Stimulated activated naive CD8-positive, alpha-beta T cell treated with anti-CD3 and anti-CD28 coated beads, Interleukin-15, amount 100 ng/mL, for 72 hours (primary cell): ENCODE measurements at regions not wholly inside any gene's neighbourhood (a gene's known extent, or its start where the extent isn't known, plus 50 kb on each side); places are given as distances from the start of the nearest gene placed in this dataset.
"Not testable (repeated sequence)": the region's sequence is repeated elsewhere in the genome, so short reads cannot be mapped to it uniquely, and the experiment has no call there.

Source experiments
- ATAC-seq: fragments of 150-1000 bp; cut with Tn5 transposase; 2 replicates; pipeline ENCODE4 v1.10.0; 2021; ENCODE audit warnings: mild to moderate bottlenecking, moderate library complexity
- DNase-seq, 2 donors: peaks; one replicate each; pipeline ENCODE4 v3.0.0; 2021 to 2022
- H3K27ac Mint-ChIP-seq, 2 donors: one replicate each; pipeline ENCODE4 v1.8.0; 2022; ENCODE audit warnings: mild to moderate bottlenecking in 2 of 2, mixed read lengths in 2 of 2, moderate library complexity in 2 of 2
- H3K27me3 Mint-ChIP-seq: one replicate; pipeline ENCODE4 v1.8.0; 2022; ENCODE audit warnings: mixed read lengths
- H3K4me1 Mint-ChIP-seq: one replicate; pipeline ENCODE4 v1.8.0; 2022; ENCODE audit warnings: mild to moderate bottlenecking, mixed read lengths
- H3K4me3 Mint-ChIP-seq, 2 donors: one replicate each; pipeline ENCODE4 v1.8.0; 2022; ENCODE audit warnings: mild to moderate bottlenecking in 2 of 2, mixed read lengths in 2 of 2, moderate library complexity in 1 of 2
- H3K9me3 Mint-ChIP-seq, 2 donors: one replicate each; pipeline ENCODE4 v1.8.0; 2022; ENCODE audit warnings: mixed read lengths in 2 of 2

DNA sequence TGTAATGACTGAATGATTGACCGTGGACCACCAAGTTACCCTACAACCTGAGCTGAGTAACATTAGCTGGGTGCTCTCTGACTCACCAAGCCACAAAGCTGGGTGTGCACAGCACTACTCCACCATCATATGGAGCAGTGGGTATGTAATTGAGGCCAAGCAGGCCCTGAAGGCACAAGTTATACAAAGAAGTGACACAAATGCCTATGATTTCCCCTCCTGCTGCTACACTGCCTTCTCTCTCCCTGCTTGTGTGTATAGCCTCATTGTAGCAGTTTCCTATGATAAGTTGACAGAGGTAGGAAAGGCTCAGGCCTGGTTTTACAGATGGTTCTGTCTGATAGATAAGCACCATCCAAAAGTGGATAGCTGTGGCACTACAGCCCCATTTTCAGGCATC, 1327.2 kb upstream of the DDX18 start:
- Mint-ChIP-seq H3K9me3 (peaks cover 5 to 24% of the 10 kb centered on the region in 2 donors), H3K27me3 (no peaks in the 10 kb centered on the region), H3K4me1 (no peaks in the 10 kb centered on the region), H3K4me3 (no peak overlapping the region), H3K27ac (no peak overlapping the region)
- DNase-seq (no peak), ATAC-seq (no peak)

DNA sequence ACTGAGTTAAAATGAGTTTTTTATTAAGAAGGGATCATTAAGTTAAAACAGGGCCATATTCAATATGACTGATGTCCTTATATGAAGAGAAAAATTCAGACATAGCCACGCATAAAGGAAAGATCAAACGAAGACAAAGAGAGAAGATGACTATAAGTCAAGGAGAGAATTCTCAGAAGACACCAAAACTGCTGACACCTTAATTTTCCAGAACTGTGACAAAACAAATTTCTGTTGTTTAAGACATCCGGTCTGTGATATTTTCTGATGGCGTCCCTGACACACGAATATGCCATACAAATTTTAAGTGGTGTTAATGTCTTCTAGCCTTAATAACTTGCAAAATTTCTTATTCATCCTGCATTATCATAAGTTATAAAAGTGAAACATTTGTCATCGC, 1325.2 kb upstream of the DDX18 start:
- H3K27ac Mint-ChIP-seq: no peak overlapping the region
- no peaks in the 10 kb centered on the region for H3K4me1 Mint-ChIP-seq
- H3K9me3 Mint-ChIP-seq: peaks cover 11 to 24% of the 10 kb centered on the region in 2 donors
- H3K4me3 Mint-ChIP-seq: no peak overlapping the region
- DNase-seq (no peak), ATAC-seq (no peak)
- H3K27me3 Mint-ChIP-seq: no peaks in the 10 kb centered on the region

DNA sequence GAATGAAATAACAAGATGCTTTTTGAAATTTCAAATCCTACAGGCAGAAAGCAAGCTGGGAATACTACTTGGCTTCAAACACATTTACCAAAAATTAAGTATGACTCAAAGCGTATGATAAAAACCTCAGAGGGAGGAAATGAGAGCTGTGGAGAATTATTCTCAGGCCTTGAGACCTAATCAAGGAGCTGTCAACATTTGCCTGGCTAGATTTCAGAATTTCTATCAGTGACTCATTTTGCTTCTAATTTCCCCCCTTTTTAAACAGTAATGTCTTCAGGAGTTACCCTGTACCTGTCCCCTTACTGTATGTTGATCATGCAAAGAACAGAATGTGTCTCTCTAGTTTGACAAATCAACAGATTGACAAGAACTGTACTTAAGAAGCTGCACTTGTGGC, 1324.5 kb upstream of the DDX18 start:
- DNase-seq (no peak), ATAC-seq (no peak)
- peaks cover 11 to 18% of the 10 kb centered on the region in 2 donors for H3K9me3 Mint-ChIP-seq
- H3K4me1 Mint-ChIP-seq: no peaks in the 10 kb centered on the region
- H3K27me3 Mint-ChIP-seq: no peaks in the 10 kb centered on the region
- H3K4me3 Mint-ChIP-seq: no peak overlapping the region
- H3K27ac Mint-ChIP-seq: no peak overlapping the region

DNA sequence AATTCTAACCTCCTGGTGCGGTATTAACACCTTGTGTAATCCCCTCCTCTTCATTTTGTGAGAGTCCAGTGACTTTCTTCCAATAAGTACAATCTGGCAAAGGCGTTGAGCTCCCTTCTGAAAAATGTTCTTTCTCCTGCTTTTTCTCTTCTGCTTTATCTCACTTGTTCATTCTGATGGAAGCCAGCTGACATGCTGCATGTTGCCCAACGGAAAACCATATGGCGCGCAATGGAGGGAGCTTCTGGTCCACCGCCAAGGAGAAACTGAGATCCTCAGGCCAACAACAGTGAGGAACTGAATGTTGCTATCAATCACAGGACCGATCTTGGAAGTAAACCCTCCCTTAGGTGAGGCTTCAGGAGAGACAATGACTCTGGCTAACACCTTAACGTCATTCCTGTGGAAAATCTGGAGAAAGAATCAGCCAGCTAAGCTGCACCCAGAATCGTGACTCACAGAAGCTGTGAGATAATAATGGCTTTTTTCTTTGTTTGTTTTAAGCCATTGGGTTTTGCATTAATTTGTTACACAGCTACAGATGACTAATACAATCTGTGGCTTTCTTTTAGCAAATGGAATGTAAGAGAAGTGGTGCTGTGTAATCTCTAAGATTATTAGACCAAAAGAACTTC, 1323.9 kb upstream of the DDX18 start:
- peaks cover 11 to 14% of the 10 kb centered on the region in 2 donors for H3K9me3 Mint-ChIP-seq
- H3K27me3 Mint-ChIP-seq: no peaks in the 10 kb centered on the region
- H3K4me1 Mint-ChIP-seq: no peaks in the 10 kb centered on the region
- no peak overlapping the region for H3K27ac Mint-ChIP-seq
- ATAC-seq: no peak
- H3K4me3 Mint-ChIP-seq: no peak overlapping the region
- no peak for DNase-seq

DNA sequence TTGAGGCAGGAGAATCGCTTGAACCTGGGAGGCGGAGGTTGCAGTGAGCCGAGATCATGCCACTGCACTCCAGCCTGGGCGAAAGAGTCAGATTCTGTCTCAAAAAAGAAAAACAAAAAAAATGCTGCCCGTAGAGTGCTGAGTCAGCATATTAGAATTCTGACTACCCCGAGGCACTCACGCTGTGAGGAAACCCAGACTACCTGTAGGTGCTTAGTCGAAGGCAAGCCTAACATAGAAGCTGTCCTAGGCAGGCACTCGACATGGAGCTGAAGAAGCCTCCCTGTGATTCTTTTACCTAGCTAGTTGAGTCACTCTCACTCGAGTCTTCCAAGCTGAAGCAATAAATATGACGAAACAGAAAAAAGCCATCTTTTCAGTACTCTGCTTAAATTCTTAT, 1323.2 kb upstream of the DDX18 start:
- DNase-seq: no peak
- H3K27ac Mint-ChIP-seq: no peak overlapping the region
- no peaks in the 10 kb centered on the region for H3K27me3 Mint-ChIP-seq
- no peak overlapping the region for H3K4me3 Mint-ChIP-seq
- no peak for ATAC-seq
- H3K4me1 Mint-ChIP-seq: no peaks in the 10 kb centered on the region
- H3K9me3 Mint-ChIP-seq: peaks cover 9 to 10% of the 10 kb centered on the region in 2 donors

DNA sequence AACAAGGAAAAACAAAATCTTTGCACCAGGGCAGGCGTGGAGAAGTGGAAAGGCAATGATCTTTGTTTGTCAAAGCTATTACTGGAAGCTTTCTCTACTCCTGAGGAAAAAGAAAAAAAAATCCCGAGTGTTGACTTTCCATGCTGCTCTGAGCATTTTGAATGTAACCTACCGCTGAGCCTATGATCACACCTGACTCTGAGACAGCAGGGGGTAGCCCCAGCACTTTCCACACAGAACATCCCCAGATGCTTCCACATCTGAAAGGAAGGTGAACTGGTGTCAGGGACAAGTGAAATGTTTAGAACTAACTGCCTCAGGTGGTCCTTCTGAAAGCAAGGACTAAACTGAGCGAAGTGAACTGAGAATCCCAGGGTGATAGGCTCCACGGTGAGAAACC, 1315.1 kb upstream of the DDX18 start:
- Mint-ChIP-seq H3K4me3 (no peak overlapping the region), H3K27ac (no peak overlapping the region), H3K4me1 (no peaks in the 10 kb centered on the region), H3K9me3 (peaks cover 5% of the 10 kb centered on the region in 2 donors), H3K27me3 (no peaks in the 10 kb centered on the region)
- no peak for DNase-seq
- no peak for ATAC-seq

DNA sequence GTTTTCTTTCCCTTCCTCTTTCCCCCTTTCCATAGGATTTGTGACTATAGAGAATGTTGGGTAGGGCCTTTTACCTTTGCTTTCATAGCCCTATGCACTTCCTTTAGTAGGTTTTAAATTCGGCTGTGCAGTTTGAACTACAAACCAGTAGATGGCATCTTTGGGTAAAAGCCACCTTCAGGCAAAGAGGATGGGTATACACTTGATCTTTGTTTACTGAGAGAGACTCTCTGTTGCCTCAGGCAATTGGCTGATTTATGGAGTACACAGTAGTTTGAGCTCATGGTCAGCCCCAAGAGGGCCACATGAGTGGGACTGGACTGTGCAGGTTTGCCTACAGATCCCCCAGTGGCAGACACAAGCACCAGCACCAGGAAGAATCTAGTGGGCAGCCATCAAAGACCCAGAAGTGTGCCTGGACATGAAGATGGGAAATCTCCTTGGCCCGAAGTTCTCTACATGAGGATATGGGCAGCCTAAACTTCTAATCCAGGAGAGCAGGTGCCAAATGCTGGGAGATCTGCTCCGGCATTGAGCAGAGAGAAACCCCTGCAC, 1304.3 kb upstream of the DDX18 start:
- ATAC-seq: no peak
- no peaks in the 10 kb centered on the region for H3K4me1 Mint-ChIP-seq
- H3K4me3 Mint-ChIP-seq: no peak overlapping the region
- no peaks in the 10 kb centered on the region for H3K27me3 Mint-ChIP-seq
- peaks cover 6 to 20% of the 10 kb centered on the region in 2 donors for H3K9me3 Mint-ChIP-seq
- DNase-seq: no peak
- no peak overlapping the region for H3K27ac Mint-ChIP-seq

DNA sequence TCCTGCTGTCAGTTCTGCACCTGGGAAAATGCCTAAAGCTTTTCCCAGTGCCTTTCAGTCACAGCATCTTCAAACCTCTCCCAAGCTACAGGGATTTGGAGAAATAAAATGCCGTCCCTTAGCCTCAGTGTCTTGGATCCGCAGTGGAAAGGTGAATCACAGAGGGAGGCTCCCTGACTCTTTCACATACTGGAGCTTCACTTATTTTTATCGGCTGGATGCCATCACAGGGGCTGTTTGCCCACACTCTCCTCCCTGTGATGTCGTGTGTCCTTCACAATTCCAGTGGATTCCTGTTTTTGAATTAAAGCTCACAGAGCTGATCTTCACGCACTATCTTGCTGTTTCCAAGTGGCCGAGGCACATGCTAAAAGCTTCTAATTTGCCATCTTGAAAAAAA, 1303.1 kb upstream of the DDX18 start:
- H3K4me1 Mint-ChIP-seq: no peaks in the 10 kb centered on the region

DNA sequence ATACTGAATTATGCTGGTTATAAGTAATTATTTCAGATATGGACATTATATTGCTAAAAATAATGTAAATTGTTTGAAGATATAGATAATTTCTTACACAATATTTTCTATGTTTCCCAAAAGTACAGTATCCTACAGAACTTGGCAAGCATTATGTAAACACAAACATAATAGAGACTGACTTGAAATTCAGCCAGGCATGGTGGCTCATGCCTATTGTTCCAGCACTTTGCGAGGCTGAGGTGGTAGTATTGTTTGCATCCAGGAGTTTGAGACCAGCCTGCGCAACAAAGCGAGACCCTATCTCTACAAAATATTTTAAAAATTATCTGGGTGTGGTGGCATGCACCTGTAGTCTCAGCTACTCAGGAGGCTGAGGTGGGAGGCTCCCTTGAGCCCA, 1300.5 kb upstream of the DDX18 start:
- no peaks in the 10 kb centered on the region for H3K27me3 Mint-ChIP-seq
- H3K9me3 Mint-ChIP-seq: peaks cover 6 to 25% of the 10 kb centered on the region in 2 donors
- no peaks in the 10 kb centered on the region for H3K4me1 Mint-ChIP-seq
- H3K4me3 Mint-ChIP-seq: no peak overlapping the region
- no peak overlapping the region for H3K27ac Mint-ChIP-seq
- ATAC-seq: no peak
- DNase-seq: no peak

More for the DNA sequence above, 1303.1 kb upstream of the DDX18 start:
- ATAC-seq: no peak
- H3K27me3 Mint-ChIP-seq: no peaks in the 10 kb centered on the region
- no peak overlapping the region for H3K4me3 Mint-ChIP-seq
- no peak overlapping the region for H3K27ac Mint-ChIP-seq
- no peak for DNase-seq
- H3K9me3 Mint-ChIP-seq: peaks cover 6 to 19% of the 10 kb centered on the region in 2 donors

DNA sequence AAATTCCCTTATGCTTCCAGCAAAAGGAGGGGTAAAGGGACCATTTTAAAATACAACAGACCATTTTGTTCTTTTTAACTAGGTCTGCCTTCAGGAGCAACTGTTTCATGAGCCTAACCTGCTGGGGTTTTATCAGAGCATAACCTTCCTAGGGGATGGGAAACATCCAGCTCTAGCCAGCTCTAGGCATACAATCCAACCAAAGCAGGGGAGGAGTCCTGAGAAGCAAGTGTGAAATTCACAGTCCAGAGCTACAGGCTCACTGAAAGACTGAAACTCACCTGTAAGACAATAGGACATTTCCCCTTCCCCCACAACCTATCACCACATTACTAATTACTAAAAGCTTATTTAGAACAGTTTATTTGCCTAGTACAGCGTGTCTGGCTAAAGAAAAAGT, 1296.6 kb upstream of the DDX18 start:
- H3K27ac Mint-ChIP-seq: no peak overlapping the region
- no peak for DNase-seq
- H3K27me3 Mint-ChIP-seq: no peaks in the 10 kb centered on the region
- no peak overlapping the region for H3K4me3 Mint-ChIP-seq
- no peak for ATAC-seq
- H3K9me3 Mint-ChIP-seq: peaks cover 6 to 39% of the 10 kb centered on the region in 2 donors
- H3K4me1 Mint-ChIP-seq: no peaks in the 10 kb centered on the region

DNA sequence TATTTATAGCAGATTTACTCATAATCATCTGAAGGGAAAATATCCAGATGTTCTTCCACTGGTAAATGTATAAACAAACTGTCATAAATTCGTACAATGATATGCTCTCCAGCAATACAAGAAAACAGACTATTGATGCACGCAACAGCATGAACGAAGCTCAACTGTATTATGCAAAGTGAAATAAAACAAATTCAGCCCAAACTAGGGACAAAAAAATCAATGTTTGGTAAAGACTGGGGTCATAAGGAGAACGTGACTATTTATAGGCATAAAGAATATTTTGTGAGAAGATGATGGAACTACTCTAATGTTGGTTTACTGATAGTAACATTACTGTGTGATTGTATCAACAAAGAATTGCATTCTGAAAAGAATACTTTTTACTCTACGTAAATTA, 1276.7 kb upstream of the DDX18 start:
- Mint-ChIP-seq H3K9me3 (peaks cover 5 to 14% of the 10 kb centered on the region in 2 donors), H3K4me3 (no peak overlapping the region)

DNA sequence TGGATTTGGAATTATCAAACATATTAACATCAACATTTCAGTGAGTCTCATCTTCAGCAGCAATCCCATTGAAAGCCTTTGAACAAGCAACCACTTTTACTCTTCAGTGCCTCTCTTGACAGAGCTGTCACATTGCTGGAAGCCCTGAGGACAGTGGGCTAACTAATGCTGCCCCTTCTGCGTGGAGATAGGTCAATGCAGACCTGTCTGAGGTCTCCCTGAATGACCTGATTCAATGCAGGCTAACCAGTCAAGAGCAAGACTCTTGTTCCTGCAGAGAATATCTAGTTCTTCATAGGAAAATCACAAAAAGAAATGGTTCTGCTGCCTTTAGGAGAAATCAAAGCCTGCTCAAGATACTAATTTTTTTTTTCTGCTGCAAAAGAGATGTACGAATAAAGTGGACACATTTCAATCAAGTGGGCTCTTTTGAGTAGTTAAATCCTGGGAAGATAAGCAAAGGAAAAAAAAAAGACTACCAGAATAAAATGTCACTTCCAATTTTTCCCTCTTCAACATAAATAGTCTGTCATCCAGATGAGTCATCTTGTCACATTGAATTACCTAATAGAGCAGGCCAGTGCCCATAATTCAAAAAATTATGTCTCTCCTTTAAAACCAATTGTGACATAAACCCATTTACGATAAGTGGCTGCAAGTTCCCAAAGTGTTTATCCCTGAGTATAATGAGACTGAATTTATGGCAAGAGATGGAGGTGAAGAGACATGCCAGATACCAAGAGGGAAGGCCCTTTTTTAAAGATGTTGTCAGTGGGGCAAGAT, 1269.0 kb upstream of the DDX18 start:
- no peak for ATAC-seq
- Mint-ChIP-seq H3K4me3 (no peak overlapping the region), H3K27ac (no peak overlapping the region)

More for the DNA sequence above, 1276.7 kb upstream of the DDX18 start:
- no peaks in the 10 kb centered on the region for H3K27me3 Mint-ChIP-seq
- no peak overlapping the region for H3K27ac Mint-ChIP-seq
- H3K4me1 Mint-ChIP-seq: no peaks in the 10 kb centered on the region
- no peak for DNase-seq
- no peak for ATAC-seq

DNA sequence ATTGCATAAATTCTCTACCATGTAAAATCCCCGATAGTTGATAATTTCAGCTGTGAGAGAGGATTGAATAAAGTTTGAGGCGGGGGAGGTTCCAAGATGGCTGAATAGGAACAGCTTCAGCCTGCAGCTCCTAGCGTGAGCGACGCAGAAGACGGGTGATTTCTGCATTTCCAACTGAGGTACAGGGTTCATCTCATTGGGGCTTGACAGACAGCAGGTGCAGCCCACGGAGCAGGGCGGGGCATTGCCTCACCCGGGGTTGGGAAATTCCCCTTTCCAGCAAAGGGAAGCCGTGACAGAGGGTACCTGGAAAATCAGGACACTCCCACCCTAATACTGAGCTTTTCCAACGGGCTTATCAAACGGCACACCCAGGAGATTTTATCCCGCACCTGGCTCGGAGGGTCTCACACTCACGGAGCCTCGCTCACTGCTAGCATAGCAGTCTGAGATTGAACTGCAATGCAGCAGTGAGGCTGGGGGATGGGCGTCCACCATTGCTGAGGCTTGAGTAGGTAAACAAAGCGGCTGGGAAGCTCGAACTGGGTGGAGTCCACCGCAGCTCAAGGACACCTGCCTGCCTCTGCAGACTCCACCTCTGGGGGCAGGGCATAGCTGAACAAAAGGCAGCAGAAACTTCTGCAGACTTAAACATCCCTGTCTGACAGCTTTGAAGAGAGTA, 1261.6 kb upstream of the DDX18 start:
- ATAC-seq, H3K27ac Mint-ChIP-seq, H3K4me3 Mint-ChIP-seq, DNase-seq, H3K27me3 Mint-ChIP-seq, H3K4me1 Mint-ChIP-seq: not testable (repeated sequence)
- H3K9me3 Mint-ChIP-seq: peaks cover 13 to 34% of the 10 kb centered on the region in 2 donors

More for the DNA sequence above, 1269.0 kb upstream of the DDX18 start:
- Mint-ChIP-seq H3K9me3 (peaks cover 2 to 17% of the 10 kb centered on the region in 2 donors), H3K27me3 (no peaks in the 10 kb centered on the region), H3K4me1 (no peaks in the 10 kb centered on the region)
- no peak for DNase-seq

DNA sequence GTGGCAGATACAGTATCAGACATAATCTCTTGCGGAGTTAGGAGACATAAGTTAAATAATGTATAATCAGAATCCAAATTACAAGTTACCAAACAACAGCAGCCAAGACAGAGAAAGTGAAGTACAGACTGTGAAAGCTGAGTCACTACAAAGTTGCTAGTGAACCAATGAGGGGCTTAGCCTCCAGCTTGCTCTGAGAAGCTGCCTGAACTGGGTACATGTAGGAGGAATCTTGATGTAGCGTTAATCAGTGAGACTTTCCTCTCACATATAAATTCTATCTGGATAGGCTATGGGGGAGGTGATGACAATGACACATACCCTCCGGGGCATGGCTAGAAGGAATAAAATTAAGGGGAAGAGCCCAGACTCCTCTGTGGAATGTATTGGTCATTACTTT, 1234.3 kb upstream of the DDX18 start:
- DNase-seq: no peak
- Mint-ChIP-seq H3K4me3 (no peak overlapping the region), H3K27ac (no peak overlapping the region), H3K4me1 (no peaks in the 10 kb centered on the region), H3K9me3 (peaks cover 13 to 14% of the 10 kb centered on the region in 2 donors), H3K27me3 (no peaks in the 10 kb centered on the region)
- no peak for ATAC-seq

DNA sequence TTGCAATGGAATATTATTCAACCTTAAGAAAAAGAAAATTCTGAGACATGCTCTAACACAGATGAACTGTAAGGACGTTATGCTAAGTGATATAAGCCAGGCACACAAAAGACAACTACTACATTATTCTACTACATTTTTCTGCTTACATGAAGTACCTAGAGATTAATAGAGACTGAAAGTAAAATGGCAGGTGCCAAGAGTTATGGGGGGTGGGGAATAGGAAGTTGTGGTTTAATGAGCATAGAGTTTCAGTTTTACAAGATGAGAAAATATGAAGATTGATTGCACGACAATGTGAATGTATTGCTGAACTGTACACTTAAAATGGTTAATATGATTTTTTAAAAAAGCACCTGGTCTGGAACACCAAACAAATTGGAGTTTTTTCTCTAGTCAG, 1231.6 kb upstream of the DDX18 start:
- H3K27ac Mint-ChIP-seq: no peak overlapping the region
- DNase-seq: no peak
- peaks cover 5 to 6% of the 10 kb centered on the region in 2 donors for H3K9me3 Mint-ChIP-seq

More for the DNA sequence above, 1231.6 kb upstream of the DDX18 start:
- no peaks in the 10 kb centered on the region for H3K4me1 Mint-ChIP-seq
- H3K4me3 Mint-ChIP-seq: no peak overlapping the region
- no peaks in the 10 kb centered on the region for H3K27me3 Mint-ChIP-seq
- ATAC-seq: no peak
